H1 (cell line): ENCODE measurements at regions not wholly inside any gene's neighbourhood (a gene's known extent, or its start where the extent isn't known, plus 50 kb on each side); places are given as distances from the start of the nearest gene placed in this dataset.

Experiments
- MAFK ChIP-seq: IDR thresholded peaks from 2 replicates; pipeline ENCODE4 v1.6.1; 2012; ENCODE audit warnings: low read depth, mild to moderate bottlenecking, improper control_type of control experiment, low read length
- RAD21 ChIP-seq, 2 experiments: IDR thresholded peaks in 1 of 2; conservative IDR thresholded peaks in 1 of 2; 2 replicates each; pipeline ENCODE4 v1.6.1; 2011; ENCODE audit warnings: low read depth in 2 of 2, low read length in 2 of 2, improper control_type of control experiment in 1 of 2, inconsistent platforms in 1 of 2, mild to moderate bottlenecking in 1 of 2, moderate library complexity in 1 of 2
- RBBP5 ChIP-seq: IDR thresholded peaks from 2 replicates; pipeline ENCODE4 v1.7.1; 2012; ENCODE audit warnings: low read depth, mild to moderate bottlenecking, inconsistent platforms, low read length, moderate library complexity, borderline replicate concordance
- YY1 ChIP-seq: IDR thresholded peaks from 2 replicates; pipeline ENCODE4 v1.6.1; 2011; ENCODE audit warnings: low read depth, mild to moderate bottlenecking, low read length

DNA sequence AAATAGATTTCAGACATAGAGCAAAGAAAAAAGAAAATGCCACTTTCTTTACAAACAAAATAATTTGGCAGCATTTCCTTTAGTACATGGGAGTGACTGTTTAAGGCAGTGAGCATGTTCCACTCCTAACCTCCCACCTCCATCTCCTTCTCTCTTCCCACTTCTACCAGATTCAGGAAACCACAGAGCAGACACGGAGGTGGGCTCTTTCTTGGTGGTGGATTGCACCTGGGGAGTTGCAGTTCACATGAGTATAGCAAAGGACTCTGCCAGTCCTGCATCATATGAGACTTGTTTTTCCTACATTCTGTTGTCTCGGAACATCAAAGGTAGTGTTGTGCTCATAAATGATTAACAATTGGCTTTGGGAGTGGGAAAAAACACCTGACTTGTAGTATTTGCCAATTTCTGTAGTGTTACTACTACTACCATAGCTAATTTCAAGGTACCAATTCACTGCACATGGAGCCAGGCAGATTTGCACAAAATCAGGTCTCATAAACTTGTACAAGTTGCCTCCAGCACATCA, 137.2 kb downstream of the SPP2 start (continued):
- TF ChIP-seq RBBP5, result no peak
- no peak for TF ChIP-seq YY1
- no peak for TF ChIP-seq RAD21 (IDR thresholded peaks at IDR 0.05 in 1 of 2, conservative IDR thresholded peaks at IDR 0.05 in 1 of 2; ENCODE audit: low read depth in 2 of 2, low read length in 2 of 2)
- TF ChIP-seq MAFK, result no peak
